NCI-H187 treated with DMSO at 0.1 percent for 48 hours (cell line): ENCODE measurements at regions not wholly inside any gene's neighbourhood (a gene's known extent, or its start where the extent isn't known, plus 50 kb on each side); places are given as distances from the start of the nearest gene placed in this dataset.
"Not testable (repeated sequence)": the region's sequence is repeated elsewhere in the genome, so short reads cannot be mapped to it uniquely, and the experiment has no call there.

Experiments used
- DNase-seq: peaks from one replicate; lab custom pipeline; 2025; lab: John Stamatoyannopoulos, UW

DNA sequence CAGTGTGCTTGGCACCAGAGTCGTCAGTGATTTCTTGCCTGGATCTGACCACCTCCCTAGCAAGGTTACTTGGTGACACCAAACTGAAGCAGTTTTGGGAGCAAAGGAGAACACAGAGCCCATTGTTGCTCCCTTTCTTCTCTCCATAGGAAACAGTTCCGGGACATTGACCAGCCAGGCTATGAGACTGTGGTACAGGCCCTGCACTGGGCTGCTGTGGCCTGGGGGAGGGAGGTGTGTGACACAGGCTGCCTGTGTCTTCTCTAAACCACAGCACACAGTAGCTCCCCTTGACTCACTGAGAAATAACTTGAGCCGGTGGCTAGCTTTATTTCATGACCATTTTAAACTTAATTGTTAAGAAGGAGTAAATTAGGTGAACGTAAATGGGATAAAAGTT, 214.8 kb upstream of the UBL3 start:
- no peak for DNase-seq

DNA sequence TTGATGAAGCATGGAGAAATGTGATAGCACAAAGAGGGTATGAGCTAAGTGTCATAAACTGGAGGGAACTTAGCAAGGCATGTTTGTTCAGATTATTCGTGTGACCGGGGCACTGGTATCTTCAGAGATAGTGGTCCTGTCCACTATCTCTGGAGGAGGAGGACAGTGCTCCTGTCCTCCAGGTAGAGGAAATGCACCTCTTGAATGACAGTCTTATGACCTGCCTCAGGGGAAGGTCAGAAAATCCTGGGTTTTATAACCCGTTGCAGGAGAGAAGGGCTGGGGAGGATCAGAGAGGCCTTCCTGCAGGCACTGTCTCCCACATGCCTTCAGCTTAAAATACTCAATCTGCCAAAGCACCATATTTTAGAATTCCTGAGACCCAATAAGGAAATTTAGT, 213.5 kb upstream of the UBL3 start:
- DNase-seq, result no peak

DNA sequence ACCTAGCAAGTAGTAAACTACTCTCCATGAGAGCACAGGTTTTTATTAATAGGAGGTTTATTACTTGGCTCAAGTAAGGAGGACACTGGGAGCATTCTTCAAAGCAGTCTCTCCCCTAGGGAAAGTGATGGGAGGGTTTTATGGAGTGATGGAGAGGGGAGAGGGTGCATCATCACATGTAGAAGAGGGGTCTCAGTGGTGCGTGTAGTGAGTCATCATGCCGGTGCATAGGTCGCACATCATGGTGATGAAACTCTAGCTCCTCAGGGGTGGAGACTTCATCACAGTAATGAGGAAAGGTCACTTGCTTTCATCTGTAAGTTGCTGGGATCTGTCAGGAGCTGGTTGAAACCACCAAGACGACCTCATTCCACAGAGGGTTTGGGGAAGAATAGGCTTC, 210.8 kb upstream of the UBL3 start:
- DNase-seq, result no peak

DNA sequence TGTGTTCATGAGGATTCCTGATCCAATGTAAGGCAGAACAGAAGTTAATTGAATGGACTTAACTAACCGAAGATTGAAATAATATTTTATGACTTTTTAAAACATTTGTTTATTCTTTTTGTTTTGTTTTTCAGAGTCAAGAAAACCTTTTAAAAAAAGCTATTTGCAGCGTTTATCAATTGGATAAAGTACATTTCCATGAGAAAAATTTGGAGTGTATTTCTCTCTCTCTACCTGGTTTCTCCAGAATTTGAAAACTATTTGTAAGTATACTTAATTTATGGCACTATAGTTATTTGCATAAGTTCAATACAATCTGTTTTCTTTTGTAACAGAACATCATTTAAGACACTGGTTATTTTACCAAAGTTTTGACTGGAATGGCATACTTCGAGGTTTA, 208.0 kb upstream of the UBL3 start:
- no peak for DNase-seq

DNA sequence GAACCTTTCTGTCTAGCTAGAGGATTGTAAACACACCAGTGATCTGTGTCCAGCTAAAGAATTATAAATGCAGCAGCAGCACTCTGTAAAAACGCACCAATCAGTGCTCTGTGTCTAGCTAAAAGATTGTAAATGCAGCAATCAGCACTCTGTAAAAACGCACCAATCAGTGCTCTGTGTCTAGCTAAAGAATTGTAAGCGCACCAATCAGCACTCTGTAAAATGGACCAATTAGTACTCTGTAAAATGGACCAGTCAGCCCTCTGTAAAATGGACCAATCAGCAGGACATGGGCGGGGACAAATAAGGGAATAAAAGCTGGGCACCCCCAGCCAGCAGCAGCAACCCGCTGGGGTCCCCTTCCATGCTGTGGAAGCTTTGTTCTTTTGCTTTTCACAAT, 204.1 kb upstream of the UBL3 start:
- not testable (repeated sequence) for DNase-seq

DNA sequence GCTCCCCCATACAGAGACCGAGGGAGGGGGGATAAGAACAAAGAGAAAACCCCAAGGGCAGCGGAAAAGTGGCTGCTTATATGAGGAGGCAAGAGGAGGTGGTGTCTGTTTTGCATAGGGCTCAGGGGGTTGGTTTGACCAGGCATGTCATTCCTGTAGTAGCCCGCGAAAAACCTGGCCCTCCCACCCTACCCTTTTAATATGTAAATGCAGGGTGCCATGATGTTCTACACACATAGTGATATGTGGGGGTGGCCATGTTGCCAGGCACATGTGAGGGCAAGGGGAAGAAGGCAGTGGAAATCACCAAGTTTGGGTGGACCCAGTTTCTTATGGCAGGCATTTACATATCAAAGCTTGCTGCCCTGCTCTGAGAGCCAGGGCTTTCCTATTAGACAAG, 203.5 kb upstream of the UBL3 start:
- DNase-seq, result no peak

DNA sequence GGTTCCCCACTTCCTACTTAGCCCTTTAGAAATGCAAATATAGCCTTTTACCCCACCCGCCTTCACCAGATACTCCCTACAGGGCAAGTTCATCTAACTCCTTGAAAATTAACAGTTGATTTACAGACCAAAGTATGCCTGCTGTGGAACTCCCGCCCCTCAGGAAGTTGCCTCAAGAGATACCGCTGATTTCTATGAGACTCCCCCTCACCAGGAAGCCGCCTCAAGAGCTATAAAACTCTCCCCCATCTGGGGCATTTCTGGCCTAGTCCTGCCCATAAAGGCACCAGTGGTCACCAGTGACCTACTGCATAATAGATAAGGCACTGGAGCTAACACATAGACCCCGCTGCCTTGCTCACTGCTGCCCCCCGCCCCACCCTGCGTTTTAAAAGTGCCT, 201.7 kb upstream of the UBL3 start:
- no peak for DNase-seq

DNA sequence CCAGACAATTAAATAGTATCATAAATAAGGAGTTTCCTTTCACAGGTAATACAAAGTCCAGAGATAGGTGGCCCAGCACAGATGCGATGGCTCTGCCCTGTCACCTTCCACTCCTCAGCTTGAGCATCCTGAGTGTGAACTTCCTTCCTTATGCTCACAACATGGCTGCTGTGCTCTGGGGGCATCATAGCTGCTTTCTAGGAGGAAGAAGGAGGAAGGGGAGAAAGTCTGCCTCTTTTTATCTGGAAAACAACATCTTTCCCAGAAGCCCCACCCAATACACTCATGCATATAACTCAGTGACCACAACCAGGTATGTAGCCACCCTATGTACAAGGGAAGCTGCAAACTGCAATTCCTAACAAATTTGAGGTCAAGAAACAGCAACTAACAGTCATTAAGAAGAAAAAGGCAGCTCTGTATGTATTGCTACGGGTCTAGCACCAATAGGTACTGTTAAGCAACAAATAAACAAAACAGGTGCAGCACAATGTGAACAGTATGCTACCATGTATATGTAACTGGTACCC, 201.2 kb upstream of the UBL3 start:
- no peak for DNase-seq

DNA sequence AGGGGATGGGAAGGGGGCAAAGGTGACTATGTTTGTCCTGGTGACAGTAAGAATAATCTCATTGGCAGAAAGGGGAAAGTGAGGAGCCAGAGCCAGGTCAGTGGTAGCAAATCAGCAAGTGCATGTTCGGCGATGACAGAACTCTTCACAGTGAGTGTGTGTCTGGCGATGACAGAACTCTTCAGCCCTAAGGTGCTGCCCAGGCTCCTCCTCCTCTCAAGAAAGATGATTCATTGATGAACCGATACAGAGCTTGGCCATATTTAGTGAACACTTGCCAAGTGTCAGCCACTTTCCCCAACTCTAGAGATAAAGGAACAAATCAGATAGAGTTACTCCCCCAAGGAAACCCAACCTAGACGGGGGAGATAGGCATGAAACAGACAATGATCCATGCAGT, 199.3 kb upstream of the UBL3 start:
- DNase-seq, result no peak

DNA sequence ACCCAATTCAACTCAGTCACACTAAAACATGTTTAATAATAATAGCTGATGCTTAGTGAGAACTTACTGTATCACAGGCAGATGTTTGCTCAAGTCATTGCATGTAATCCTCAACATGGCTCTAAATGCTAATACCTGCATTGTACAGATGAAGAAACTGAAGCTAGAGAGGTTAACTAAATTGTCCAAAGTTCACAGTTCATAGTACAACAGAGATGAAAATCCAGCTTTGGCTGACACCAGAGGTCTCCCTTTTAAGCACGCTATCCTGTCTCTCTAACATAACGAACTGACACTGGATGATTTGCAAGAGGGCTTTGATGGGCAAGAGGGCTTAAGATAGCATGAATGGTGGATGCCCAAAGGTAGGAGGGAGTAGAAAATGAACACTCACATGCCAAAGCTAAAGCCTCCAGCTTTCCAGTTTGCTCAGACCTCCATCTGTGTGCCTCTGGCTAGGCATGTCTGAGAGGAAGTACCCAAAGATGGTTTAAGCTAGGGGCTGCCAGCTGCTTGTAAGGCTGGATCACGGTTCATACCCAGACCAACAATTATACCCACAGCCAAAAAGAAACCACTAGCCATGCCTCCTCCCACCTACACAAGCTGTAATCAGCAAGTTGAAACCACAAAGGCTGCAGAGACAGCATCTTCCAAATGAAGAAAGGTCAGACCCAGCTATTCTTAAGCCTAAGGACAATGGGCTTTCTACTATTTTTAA, 196.9 kb upstream of the UBL3 start:
- no peak for DNase-seq

DNA sequence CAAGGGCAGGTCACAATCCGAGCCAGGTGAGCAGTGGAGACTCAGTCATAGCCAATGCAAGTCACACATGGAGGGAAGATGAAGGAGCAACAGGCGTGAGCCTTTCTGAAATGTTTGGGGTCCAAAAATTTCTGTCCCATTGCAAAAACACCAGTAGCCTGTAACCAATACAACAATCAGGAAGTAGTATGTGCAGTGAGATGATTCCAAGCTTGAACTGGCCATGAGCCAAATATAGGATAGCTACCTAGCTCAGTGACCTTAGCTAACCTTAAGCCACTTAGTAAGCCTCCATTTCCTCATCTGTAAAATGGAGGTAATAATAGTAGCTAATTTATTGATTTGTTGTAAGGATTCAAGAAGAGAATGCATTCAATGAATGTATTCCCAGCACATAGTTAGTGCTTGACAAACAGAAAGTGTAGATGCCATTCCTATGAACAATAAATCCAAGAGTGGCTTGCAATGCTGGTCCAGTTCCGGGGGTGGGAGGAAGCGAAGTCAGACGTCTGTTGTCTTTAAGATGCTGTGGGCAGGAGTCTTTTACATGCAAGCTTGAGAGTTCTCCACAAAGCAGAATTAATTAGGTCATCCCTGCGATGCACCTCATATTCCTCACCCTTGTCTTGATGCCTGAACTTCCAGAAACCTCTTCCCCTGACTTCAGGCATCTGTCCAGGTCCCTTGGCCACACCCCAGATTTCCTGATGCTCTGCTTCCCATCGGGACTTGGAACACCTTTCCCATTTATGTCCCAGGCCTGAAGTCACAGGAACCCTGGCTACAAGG, 195.7 kb upstream of the UBL3 start:
- no peak for DNase-seq

DNA sequence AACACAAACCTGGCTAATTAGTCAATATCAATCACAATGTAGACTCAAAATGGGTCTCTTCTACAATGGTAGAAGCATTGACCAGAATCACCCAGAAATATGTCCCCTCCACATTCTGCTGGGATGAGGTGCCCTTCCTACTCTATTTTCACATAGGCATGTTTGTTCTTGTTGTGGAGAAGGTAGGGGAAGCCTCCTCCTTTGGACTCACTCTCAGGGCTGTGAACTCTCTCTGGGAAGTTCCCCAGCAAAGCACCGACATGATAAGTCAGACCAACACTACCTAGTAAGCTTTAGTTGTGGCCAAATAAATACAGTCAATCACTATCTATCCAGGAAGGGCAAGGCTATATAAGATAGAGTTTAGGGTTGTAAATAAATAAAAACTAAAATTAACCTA, 194.5 kb upstream of the UBL3 start:
- DNase-seq, result no peak

DNA sequence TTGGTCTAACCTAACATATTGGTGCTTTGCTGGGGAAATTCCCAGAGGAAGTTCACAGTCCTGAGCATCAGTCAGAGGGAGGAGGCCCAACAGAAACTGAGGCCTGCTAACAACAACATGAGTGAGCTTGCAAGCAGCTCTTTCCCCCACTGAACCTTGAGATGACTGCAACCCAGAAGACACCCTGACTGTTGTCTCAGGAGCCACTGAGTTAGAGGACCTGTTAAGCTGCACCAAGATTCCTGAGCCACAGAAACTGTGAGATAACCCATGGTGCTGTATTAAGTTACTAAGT, 193.2 kb upstream of the UBL3 start:
- no peak for DNase-seq

- no peak for DNase-seq
Observed at GRCh38 chr13:30042891-30043630, 192.6 kb upstream of the UBL3 start.

DNA sequence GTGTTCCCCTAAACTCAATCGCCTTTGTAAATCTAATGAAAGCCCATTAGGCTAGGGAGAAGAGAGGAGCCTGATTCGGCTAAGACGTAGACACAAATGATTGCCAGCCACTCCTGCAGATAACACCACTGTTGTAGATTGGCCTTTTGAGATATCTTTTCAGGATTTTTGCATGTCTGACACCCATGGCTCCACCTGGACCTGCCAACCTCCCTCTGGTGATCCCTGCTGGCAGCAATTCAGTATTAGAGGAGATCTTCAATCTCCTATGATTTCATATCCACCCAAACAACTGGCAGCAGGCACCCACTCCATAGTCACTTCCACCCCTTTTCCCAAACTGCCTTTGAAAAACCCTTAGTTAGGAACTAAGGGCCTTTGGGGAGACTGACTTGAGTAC, 191.9 kb upstream of the UBL3 start:
- no peak for DNase-seq

DNA sequence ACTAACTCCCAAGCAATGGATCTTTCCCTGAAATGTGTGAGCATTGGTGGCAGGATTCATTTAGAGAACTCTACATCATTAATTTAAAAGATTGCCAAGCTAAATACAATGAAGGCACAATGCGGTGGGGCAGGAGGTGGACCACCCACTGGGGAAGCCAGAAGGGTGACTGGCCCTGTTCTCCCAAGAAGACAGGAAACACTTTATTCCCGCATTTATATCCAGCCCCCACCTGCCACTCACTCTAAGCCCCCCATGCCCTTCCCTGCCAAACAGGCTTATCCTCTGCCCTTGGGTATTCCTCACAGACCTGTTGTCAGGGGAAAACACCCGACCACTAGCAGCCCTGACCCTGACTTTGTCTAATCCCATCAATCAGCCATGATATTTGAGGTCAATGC, 189.1 kb upstream of the UBL3 start:
- no peak for DNase-seq

GRCh38 chr13:30038884-30039283, 188.5 kb upstream of the UBL3 start:
- DNase-seq, result no peak

- DNase-seq, result no peak
Observed at GRCh38 chr13:30037766-30038165, 187.3 kb upstream of the UBL3 start.

DNA sequence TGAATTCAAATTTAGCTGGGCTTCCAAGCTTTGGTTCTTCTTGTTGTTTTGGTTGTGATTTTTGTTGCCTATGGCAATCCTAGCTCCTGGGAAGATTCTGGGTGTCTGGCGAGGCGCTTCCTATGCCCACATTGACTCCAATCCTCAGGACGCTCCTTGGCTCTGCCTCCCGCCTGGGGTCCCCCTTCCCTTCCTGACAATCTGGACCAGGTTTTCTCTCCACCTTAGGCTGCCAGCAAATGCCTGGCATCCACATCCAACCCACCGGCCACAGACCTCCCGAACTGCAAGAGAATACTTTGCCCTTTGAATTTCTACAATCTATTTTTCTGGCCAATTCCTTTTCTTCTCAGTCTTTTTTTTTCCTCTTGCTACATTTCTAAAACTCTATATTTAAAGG, 186.9 kb upstream of the UBL3 start:
- no peak for DNase-seq

GRCh38 chr13:30034458-30034795, 184.0 kb upstream of the UBL3 start:
- DNase-seq, result no peak

DNA sequence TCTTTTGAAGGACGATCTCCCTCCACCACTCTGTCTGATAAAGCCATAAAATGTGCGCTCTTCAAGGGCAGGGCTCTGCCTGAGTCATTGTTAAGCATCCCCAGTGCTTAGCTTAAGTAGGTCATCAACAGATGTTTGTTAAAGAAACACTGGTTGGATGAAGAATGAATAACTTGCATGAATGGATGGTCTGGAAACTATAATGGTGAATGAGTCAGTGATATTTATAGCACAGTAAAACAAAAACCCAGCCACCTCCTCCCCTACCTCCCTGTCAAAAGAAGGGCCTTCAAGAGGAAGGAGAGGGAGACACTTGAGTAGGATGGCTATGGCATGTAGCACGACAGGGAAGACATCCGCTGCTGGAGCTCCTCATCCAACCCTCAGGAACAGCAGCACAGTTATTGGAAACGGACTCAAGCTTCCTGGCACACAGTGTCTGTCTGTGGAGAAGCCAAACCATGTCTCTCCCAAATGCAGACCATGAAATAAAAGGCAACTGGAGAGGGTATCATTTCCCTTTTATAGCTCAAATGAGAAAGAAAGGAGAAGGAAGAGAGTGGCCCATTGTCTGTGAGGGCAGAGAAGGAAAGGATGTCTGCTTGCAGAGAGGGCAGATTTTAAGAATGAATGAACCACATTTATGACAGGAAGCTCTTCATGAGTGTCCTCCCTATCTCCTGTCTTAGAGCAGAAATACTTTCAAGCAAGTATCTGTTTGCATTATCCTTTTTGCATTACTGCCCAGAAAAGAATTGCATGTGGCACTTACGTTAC, 183.5 kb upstream of the UBL3 start:
- peak; percentile 20 for DNase-seq

- no peak for DNase-seq
Observed at GRCh38 chr13:30032263-30032662, 181.8 kb upstream of the UBL3 start.
